ENCODE measurements at regions not wholly inside any gene's neighbourhood (a gene's known extent, or its start where the extent isn't known, plus 50 kb on each side); places are given as distances from the start of the nearest gene placed in this dataset.

DNA sequence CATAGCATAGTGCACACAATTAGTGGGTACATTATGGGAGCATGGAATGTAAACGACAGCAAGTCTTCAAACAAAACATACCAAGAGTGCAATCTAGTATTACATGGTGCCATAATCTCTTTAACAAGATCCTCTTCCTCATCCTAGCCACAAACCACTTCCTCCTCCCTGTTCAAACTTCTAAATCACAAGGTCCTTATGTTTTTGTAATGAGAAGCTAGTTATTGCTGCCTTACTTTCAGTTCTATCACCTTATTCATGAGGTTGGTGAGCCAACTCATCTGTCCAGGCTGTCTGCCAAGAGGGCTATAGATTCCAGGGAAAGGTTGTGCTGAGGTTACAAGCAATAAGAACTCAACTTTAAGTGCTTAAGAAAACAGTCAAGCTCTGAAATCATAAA, 195.4 kb upstream of the ARHGAP20 start:
- Histone ChIP-seq H3K27me3 (ENCODE audit: control insufficient read depth in 4 of 4, insufficient read depth in 4 of 4, low read length in 3 of 4) (no peaks in the 10 kb centered on the region), H3K27ac (ENCODE audit: low read depth in 1 of 2, low read length in 2 of 2) (no peak overlapping the region), H3K4me1 (ENCODE audit: control insufficient read depth in 4 of 4, insufficient read depth in 4 of 4, low read length in 3 of 4) (no peaks in the 10 kb centered on the region)

DNA sequence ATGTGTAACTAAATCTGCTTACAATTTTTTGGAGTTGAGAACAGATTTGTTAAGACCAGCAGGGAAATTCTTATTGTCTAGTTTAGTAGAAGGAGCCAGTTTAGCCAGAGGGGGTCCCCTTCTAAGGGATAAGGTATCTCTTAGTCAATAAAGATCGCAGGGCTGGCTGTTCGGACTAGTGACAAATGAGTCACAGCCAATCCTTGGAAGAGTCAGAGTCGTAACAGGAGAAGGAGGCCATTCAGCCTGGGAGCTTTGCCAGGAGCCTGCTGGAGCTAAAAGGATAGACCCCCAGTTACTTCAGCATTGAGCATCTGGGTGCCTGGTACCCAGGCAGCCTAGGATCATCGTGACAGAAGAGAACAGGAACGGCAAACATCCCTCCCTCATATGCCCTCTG, 191.6 kb upstream of the ARHGAP20 start:
- no peak for DNase-seq (ENCODE audit: low spot score)
- Histone ChIP-seq H3K27me3 (ENCODE audit: control insufficient read depth in 4 of 4, insufficient read depth in 4 of 4, low read length in 3 of 4) (no peaks in the 10 kb centered on the region), H3K9ac (ENCODE audit: low read depth in 1 of 2, low read length in 2 of 2) (no peak overlapping the region), H3K4me1 (ENCODE audit: control insufficient read depth in 4 of 4, insufficient read depth in 4 of 4, low read length in 3 of 4) (no peaks in the 10 kb centered on the region), H3K4me3 (ENCODE audit: low read depth in 1 of 3, low read length in 3 of 3) (no peak overlapping the region), H3K9me3 (ENCODE audit: control insufficient read depth in 4 of 4, low read length in 3 of 4) (no peaks in the 10 kb centered on the region), H3K36me3 (ENCODE audit: control insufficient read depth in 4 of 4, insufficient read depth in 3 of 4, low read depth in 1 of 4, low read length in 3 of 4) (no peaks in the 10 kb centered on the region), H3K27ac (ENCODE audit: low read depth in 1 of 2, low read length in 2 of 2) (no peak overlapping the region)
- TF ChIP-seq EGR1 (IDR thresholded peaks at IDR 0.05; ENCODE audit: low read depth in 2 of 2) (no peak), RAD21 (IDR thresholded peaks at IDR 0.05) (no peak), JUND (IDR thresholded peaks at IDR 0.05) (no peak), TAF1 (conservative IDR thresholded peaks at IDR 0.05) (no peak), RXRA (IDR thresholded peaks at IDR 0.05) (no peak), GABPA (IDR thresholded peaks at IDR 0.05 in 1 of 2, conservative IDR thresholded peaks at IDR 0.05 in 1 of 2) (no peak), SP1 (IDR thresholded peaks at IDR 0.05) (no peak), FOXA2 (IDR thresholded peaks at IDR 0.05) (no peak), FOXA1 (IDR thresholded peaks at IDR 0.05) (no peak), NR2F2 (IDR thresholded peaks at IDR 0.05) (no peak), YY1 (IDR thresholded peaks at IDR 0.05) (no peak), HNF4G (IDR thresholded peaks at IDR 0.05) (no peak), HNF4A (conservative IDR thresholded peaks at IDR 0.05) (no peak)
- TF ChIP-seq, protein P1, sequence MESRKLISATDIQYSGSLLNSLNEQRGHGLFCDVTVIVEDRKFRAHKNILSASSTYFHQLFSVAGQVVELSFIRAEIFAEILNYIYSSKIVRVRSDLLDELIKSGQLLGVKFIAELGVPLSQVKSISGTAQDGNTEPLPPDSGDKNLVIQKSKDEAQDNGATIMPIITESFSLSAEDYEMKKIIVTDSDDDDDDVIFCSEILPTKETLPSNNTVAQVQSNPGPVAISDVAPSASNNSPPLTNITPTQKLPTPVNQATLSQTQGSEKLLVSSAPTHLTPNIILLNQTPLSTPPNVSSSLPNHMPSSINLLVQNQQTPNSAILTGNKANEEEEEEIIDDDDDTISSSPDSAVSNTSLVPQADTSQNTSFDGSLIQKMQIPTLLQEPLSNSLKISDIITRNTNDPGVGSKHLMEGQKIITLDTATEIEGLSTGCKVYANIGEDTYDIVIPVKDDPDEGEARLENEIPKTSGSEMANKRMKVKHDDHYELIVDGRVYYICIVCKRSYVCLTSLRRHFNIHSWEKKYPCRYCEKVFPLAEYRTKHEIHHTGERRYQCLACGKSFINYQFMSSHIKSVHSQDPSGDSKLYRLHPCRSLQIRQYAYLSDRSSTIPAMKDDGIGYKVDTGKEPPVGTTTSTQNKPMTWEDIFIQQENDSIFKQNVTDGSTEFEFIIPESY (IDR thresholded peaks at IDR 0.05), result no peak
- TF ChIP-seq, protein P2, sequence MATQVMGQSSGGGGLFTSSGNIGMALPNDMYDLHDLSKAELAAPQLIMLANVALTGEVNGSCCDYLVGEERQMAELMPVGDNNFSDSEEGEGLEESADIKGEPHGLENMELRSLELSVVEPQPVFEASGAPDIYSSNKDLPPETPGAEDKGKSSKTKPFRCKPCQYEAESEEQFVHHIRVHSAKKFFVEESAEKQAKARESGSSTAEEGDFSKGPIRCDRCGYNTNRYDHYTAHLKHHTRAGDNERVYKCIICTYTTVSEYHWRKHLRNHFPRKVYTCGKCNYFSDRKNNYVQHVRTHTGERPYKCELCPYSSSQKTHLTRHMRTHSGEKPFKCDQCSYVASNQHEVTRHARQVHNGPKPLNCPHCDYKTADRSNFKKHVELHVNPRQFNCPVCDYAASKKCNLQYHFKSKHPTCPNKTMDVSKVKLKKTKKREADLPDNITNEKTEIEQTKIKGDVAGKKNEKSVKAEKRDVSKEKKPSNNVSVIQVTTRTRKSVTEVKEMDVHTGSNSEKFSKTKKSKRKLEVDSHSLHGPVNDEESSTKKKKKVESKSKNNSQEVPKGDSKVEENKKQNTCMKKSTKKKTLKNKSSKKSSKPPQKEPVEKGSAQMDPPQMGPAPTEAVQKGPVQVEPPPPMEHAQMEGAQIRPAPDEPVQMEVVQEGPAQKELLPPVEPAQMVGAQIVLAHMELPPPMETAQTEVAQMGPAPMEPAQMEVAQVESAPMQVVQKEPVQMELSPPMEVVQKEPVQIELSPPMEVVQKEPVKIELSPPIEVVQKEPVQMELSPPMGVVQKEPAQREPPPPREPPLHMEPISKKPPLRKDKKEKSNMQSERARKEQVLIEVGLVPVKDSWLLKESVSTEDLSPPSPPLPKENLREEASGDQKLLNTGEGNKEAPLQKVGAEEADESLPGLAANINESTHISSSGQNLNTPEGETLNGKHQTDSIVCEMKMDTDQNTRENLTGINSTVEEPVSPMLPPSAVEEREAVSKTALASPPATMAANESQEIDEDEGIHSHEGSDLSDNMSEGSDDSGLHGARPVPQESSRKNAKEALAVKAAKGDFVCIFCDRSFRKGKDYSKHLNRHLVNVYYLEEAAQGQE (IDR thresholded peaks at IDR 0.05), result no peak
- TF ChIP-seq, protein P3, sequence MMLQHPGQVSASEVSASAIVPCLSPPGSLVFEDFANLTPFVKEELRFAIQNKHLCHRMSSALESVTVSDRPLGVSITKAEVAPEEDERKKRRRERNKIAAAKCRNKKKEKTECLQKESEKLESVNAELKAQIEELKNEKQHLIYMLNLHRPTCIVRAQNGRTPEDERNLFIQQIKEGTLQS (IDR thresholded peaks at IDR 0.05), result no peak
- TF ChIP-seq, protein P4, sequence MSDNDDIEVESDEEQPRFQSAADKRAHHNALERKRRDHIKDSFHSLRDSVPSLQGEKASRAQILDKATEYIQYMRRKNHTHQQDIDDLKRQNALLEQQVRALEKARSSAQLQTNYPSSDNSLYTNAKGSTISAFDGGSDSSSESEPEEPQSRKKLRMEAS (IDR thresholded peaks at IDR 0.05), result no peak
- TF ChIP-seq, protein P5, sequence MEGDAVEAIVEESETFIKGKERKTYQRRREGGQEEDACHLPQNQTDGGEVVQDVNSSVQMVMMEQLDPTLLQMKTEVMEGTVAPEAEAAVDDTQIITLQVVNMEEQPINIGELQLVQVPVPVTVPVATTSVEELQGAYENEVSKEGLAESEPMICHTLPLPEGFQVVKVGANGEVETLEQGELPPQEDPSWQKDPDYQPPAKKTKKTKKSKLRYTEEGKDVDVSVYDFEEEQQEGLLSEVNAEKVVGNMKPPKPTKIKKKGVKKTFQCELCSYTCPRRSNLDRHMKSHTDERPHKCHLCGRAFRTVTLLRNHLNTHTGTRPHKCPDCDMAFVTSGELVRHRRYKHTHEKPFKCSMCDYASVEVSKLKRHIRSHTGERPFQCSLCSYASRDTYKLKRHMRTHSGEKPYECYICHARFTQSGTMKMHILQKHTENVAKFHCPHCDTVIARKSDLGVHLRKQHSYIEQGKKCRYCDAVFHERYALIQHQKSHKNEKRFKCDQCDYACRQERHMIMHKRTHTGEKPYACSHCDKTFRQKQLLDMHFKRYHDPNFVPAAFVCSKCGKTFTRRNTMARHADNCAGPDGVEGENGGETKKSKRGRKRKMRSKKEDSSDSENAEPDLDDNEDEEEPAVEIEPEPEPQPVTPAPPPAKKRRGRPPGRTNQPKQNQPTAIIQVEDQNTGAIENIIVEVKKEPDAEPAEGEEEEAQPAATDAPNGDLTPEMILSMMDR (IDR thresholded peaks at IDR 0.05; ENCODE audit: low read depth, low read length, missing input control), result no peak
- whole genome bisulfite sequencing, result 87% methylated on average over 5 of the region's 5 CpGs

More for the DNA sequence above, 195.4 kb upstream of the ARHGAP20 start:
- DNase-seq (ENCODE audit: low spot score), result no peak
- Histone ChIP-seq H3K9me3 (ENCODE audit: control insufficient read depth in 4 of 4, low read length in 3 of 4) (no peaks in the 10 kb centered on the region), H3K9ac (ENCODE audit: low read depth in 1 of 2, low read length in 2 of 2) (no peak overlapping the region), H3K36me3 (ENCODE audit: control insufficient read depth in 4 of 4, insufficient read depth in 3 of 4, low read depth in 1 of 4, low read length in 3 of 4) (no peaks in the 10 kb centered on the region), H3K4me3 (ENCODE audit: low read depth in 1 of 3, low read length in 3 of 3) (no peak overlapping the region)
- 55% methylated on average over 1 of the region's 1 CpG for WGBS
- TF ChIP-seq NR2F2 (IDR thresholded peaks at IDR 0.05) (no peak), FOXA1 (IDR thresholded peaks at IDR 0.05) (no peak), SP1 (IDR thresholded peaks at IDR 0.05) (no peak), TAF1 (conservative IDR thresholded peaks at IDR 0.05) (no peak), EGR1 (IDR thresholded peaks at IDR 0.05; ENCODE audit: low read depth in 2 of 2) (no peak), GABPA (IDR thresholded peaks at IDR 0.05 in 1 of 2, conservative IDR thresholded peaks at IDR 0.05 in 1 of 2) (no peak)
- TF ChIP-seq, protein P2 (IDR thresholded peaks at IDR 0.05), result no peak
